HCT116 (cell line): ENCODE measurements at regions not wholly inside any gene's neighbourhood (a gene's known extent, or its start where the extent isn't known, plus 50 kb on each side); places are given as distances from the start of the nearest gene placed in this dataset.

Experiments
- ATAC-seq: fragments of 200-7000 bp; cut with Tn5 transposase; 2 replicates; pipeline ENCODE4 v1.9.1; 2020; ENCODE audit warnings: mild to moderate bottlenecking, moderate library complexity
- BruUV-seq: library from RNA; stranded (reverse); fragments of 400-500 nt; replicated peaks from 2 replicates; lab custom pipeline; 2021; lab: Mats Ljungman, UMichigan
- CTCF ChIA-PET: fragments of 300-600 bp; sonication (Branson Sonifier 250); formaldehyde crosslinking; loops from one replicate; lab custom pipeline; 2021; ENCODE audit warnings: antibody characterized with exemption; lab: Charles Lee
- POLR2A ChIA-PET: fragments of 300-600, 350-600 bp; sonication (Branson Sonifier 250); formaldehyde crosslinking; loops from one replicate; lab custom pipeline; 2021; ENCODE audit warnings: antibody characterized with exemption; lab: Charles Lee
- RAD21 ChIA-PET, 2 experiments: fragments of 300-600 bp; sonication (Branson Sonifier 250); formaldehyde crosslinking; loops; one replicate each; lab custom pipeline; 2023; ENCODE audit warnings: low total read pairs in 2 of 2; ENCODE audit not compliant: uncharacterized antibody in 2 of 2, unreplicated experiment in 2 of 2, low non-redundant PET in 1 of 2; lab: Charles Lee
- DNase-seq: peaks from one replicate; pipeline ENCODE4 v3.0.0-alpha.2; 2010; ENCODE audit warnings: low read depth, low spot score
- H2AFZ ChIP-seq: fragments of 200-600 bp; shearing (Covaris generic), sonication (generic); 2 replicates; pipeline ENCODE4 v1.6.1; 2017; ENCODE audit warnings: low read depth, mixed run types, mixed read lengths, antibody characterized with exemption, low read length; ENCODE audit not compliant: poor library complexity, severe bottlenecking
- H3K27ac ChIP-seq: 2 replicates; pipeline ENCODE4 v1.5.1; 2012; ENCODE audit warnings: low read depth, low read length
- H3K27me3 ChIP-seq: fragments of 200-600 bp; sonication (generic); 2 replicates; pipeline ENCODE4 v1.6.1; 2016; ENCODE audit warnings: mixed run types, low read length, mixed read lengths; ENCODE audit not compliant: insufficient read depth
- H3K36me3 ChIP-seq, 2 experiments: fragments of 200-500 bp in 1 of 2; fragments of 200-600 bp in 1 of 2; sonication (Bioruptor generic) in 1 of 2; sonication (generic) in 1 of 2; 2 replicates each; pipeline versions ENCODE4 v1.5.1 to v1.6.1; 2014 to 2016; ENCODE audit warnings: low read length in 2 of 2, inconsistent platforms in 1 of 2, mixed read lengths in 1 of 2, mixed run types in 1 of 2; ENCODE audit not compliant: insufficient read depth in 2 of 2, control insufficient read depth in 1 of 2
- H3K4me1 ChIP-seq, 2 experiments: fragments of 200-600 bp in 1 of 2; sonication (generic) in 1 of 2; 2 replicates each; pipeline versions ENCODE4 v1.5.1 to v1.6.1; 2012 to 2017; ENCODE audit warnings: low read length in 2 of 2, inconsistent platforms in 1 of 2, mild to moderate bottlenecking in 1 of 2, mixed read lengths in 1 of 2, mixed run types in 1 of 2, moderate library complexity in 1 of 2; ENCODE audit not compliant: insufficient read depth in 2 of 2, control insufficient read depth in 1 of 2
- H3K4me2 ChIP-seq: fragments of 200-600 bp; sonication (generic); 2 replicates; pipeline ENCODE4 v1.6.1; 2017; ENCODE audit warnings: mixed run types, low read length, mixed read lengths
- H3K4me3 ChIP-seq, 2 experiments: fragments of 200-600 bp in 1 of 2; sonication (generic) in 1 of 2; replicated peaks in 1 of 2; 2 replicates each; pipeline ENCODE4 v1.5.1; 2011 to 2016; ENCODE audit warnings: low read length in 2 of 2, control low read depth in 1 of 2, low read depth in 1 of 2, mild to moderate bottlenecking in 1 of 2, mixed read lengths in 1 of 2, mixed run types in 1 of 2
- H3K79me2 ChIP-seq: fragments of 200-600 bp; sonication (generic); 2 replicates; pipeline ENCODE4 v1.6.1; 2017; ENCODE audit warnings: mild to moderate bottlenecking, mixed run types, low read length, moderate library complexity, mixed read lengths; ENCODE audit not compliant: insufficient read depth
- H3K9ac ChIP-seq: fragments of 200-600 bp; sonication (generic); 2 replicates; pipeline ENCODE4 v1.6.1; 2016; ENCODE audit warnings: low read length, mixed read lengths
- H3K9me2 ChIP-seq: fragments of 200-600 bp; sonication (generic), shearing (Covaris generic); 2 replicates; pipeline ENCODE4 v1.6.1; 2017; ENCODE audit warnings: mixed run types, mild to moderate bottlenecking, moderate library complexity; ENCODE audit not compliant: insufficient read depth
- H3K9me3 ChIP-seq, 2 experiments: fragments of 200-500 bp in 1 of 2; fragments of 200-600 bp in 1 of 2; sonication (Bioruptor generic) in 1 of 2; sonication (generic) in 1 of 2; 2 replicates each; pipeline ENCODE4 v1.6.1; 2014 to 2017; ENCODE audit warnings: low read length in 2 of 2, mixed read lengths in 2 of 2, inconsistent platforms in 1 of 2, low read depth in 1 of 2, mild to moderate bottlenecking in 1 of 2, mixed run types in 1 of 2, moderate library complexity in 1 of 2; ENCODE audit not compliant: control insufficient read depth in 1 of 2, insufficient read depth in 1 of 2
- H4K20me1 ChIP-seq: fragments of 200-600 bp; sonication (generic), shearing (Covaris generic); 2 replicates; pipeline ENCODE4 v1.6.1; 2017; ENCODE audit warnings: mixed run types, mild to moderate bottlenecking, moderate library complexity; ENCODE audit not compliant: insufficient read depth
- CBX3 ChIP-seq: IDR thresholded peaks from 2 replicates; pipeline ENCODE4 v1.6.1; 2012; ENCODE audit warnings: low read depth
- CEBPB ChIP-seq: IDR thresholded peaks from 2 replicates; pipeline ENCODE4 v1.6.1; 2012; ENCODE audit warnings: low read depth
- EGR1 ChIP-seq: IDR thresholded peaks from 2 replicates; pipeline ENCODE4 v1.6.1; 2012; ENCODE audit warnings: low read depth
- ELF1 ChIP-seq: IDR thresholded peaks from 2 replicates; pipeline ENCODE4 v1.6.1; 2012; ENCODE audit warnings: low read depth, borderline replicate concordance
- EZH2phosphoT487 ChIP-seq: fragments of 200-600 bp; IDR thresholded peaks from 2 replicates; pipeline ENCODE4 v1.6.1; 2018; ENCODE audit warnings: antibody characterized with exemption, borderline replicate concordance
- FOSL1 ChIP-seq: IDR thresholded peaks from 2 replicates; pipeline ENCODE4 v1.6.1; 2012; ENCODE audit warnings: low read depth
- JUND ChIP-seq: IDR thresholded peaks from 2 replicates; pipeline ENCODE4 v1.6.1; 2012
- MAX ChIP-seq: IDR thresholded peaks from 2 replicates; pipeline ENCODE4 v1.6.1; 2012
- POLR2A ChIP-seq: IDR thresholded peaks from 2 replicates; pipeline ENCODE4 v1.7.0; 2011; ENCODE audit warnings: borderline replicate concordance; ENCODE audit not compliant: insufficient read depth, insufficient read length; ENCODE audit errors: extremely low read depth
- POLR2AphosphoS5 ChIP-seq: IDR thresholded peaks from 2 replicates; pipeline ENCODE4 v1.6.1; 2011; ENCODE audit warnings: mild to moderate bottlenecking, low read depth, low read length, moderate library complexity
- SIN3A ChIP-seq: IDR thresholded peaks from 2 replicates; pipeline ENCODE4 v1.6.1; 2012; ENCODE audit warnings: low read depth
- SP1 ChIP-seq: IDR thresholded peaks from 2 replicates; pipeline ENCODE4 v1.6.1; 2012; ENCODE audit warnings: low read depth
- SRF ChIP-seq: IDR thresholded peaks from 2 replicates; pipeline ENCODE4 v1.6.1; 2012; ENCODE audit warnings: low read depth
- TCF7L2 ChIP-seq: IDR thresholded peaks from 2 replicates; pipeline ENCODE4 v1.7.0; 2011; ENCODE audit warnings: borderline replicate concordance, inconsistent platforms; ENCODE audit not compliant: insufficient read depth, insufficient read length; ENCODE audit errors: extremely low read depth
- YY1 ChIP-seq: IDR thresholded peaks from 2 replicates; pipeline ENCODE4 v1.6.1; 2011; ENCODE audit warnings: low read length, low read depth, moderate library complexity, mild to moderate bottlenecking; ENCODE audit not compliant: insufficient replicate concordance; ENCODE audit errors: extremely low read depth
- ZBTB33 ChIP-seq: IDR thresholded peaks from 2 replicates; pipeline ENCODE4 v1.6.1; 2011; ENCODE audit warnings: mild to moderate bottlenecking, low read length, moderate library complexity; ENCODE audit not compliant: insufficient replicate concordance; ENCODE audit errors: extremely low read depth
- ZFX ChIP-seq: fragments of 450-650 bp; IDR thresholded peaks from 2 replicates; pipeline ENCODE4 v1.6.1; 2017
- ZNF274 ChIP-seq: fragments of 200-500 bp; sonication (Bioruptor generic); IDR thresholded peaks from 2 replicates; pipeline ENCODE4 v1.6.1; 2014; ENCODE audit warnings: mild to moderate bottlenecking, low read depth, low read length, inconsistent platforms
- intact Hi-C: fragments of 100-400 bp; cut with micrococcal nuclease; formaldehyde crosslinking; loops from 2 replicates; pipeline ENCODE4 v1.10.0; 2022

- Histone ChIP-seq H3K27ac (no peak overlapping the region), H4K20me1 (no peaks in the 10 kb centered on the region), H3K4me3 (no peak overlapping the region), H3K9me3 (no peaks in the 10 kb centered on the region), H3K27me3 (no peaks in the 10 kb centered on the region; the same call in 1 of the 2 replicates), H3K4me2 (no peak overlapping the region), H3K79me2 (no peaks in the 10 kb centered on the region), H3K9ac (no peak overlapping the region), H3K36me3 (no peaks in the 10 kb centered on the region), H2AFZ (no peak overlapping the region), H3K4me1 (peaks cover 0 to 11% of the 10 kb centered on the region in 2 experiments; a peak in 2 of 4 replicates), H3K9me2 (no peaks in the 10 kb centered on the region)
- POLR2A ChIA-PET, result no interaction called here
- RAD21 ChIA-PET, result no interaction called here
- BruUV-seq, result no TSS peak
- no peak for ATAC-seq
- TF ChIP-seq SRF (no peak), POLR2AphosphoS5 (no peak), POLR2A (no peak)
- DNase-seq, result no peak
- CTCF ChIA-PET, result no interaction called here
- intact Hi-C loops, result no loop called here
These were observed 264.4 kb upstream of the SIX2 start for GRCh38 chr2:45273412-45274249.

GRCh38 chr2:45272549-45273265 is 263.5 kb upstream of the SIX2 start:
- Histone ChIP-seq H3K9ac (no peak overlapping the region), H4K20me1 (no peaks in the 10 kb centered on the region), H3K79me2 (no peaks in the 10 kb centered on the region), H3K27ac (no peak overlapping the region), H3K36me3 (no peaks in the 10 kb centered on the region), H3K27me3 (no peaks in the 10 kb centered on the region; the same call in 1 of the 2 replicates), H3K4me1 (peaks cover 0 to 11% of the 10 kb centered on the region in 2 experiments; a peak in 2 of 4 replicates), H3K4me3 (no peak overlapping the region), H2AFZ (no peak overlapping the region), H3K4me2 (no peak overlapping the region), H3K9me3 (no peaks in the 10 kb centered on the region), H3K9me2 (no peaks in the 10 kb centered on the region)
- ChIA-PET CTCF (no interaction called here), RAD21 (no interaction called here), POLR2A (no interaction called here)
- DNase-seq (no peak), ATAC-seq (no peak)
- BruUV-seq, result no TSS peak
- intact Hi-C loops, result no loop called here
- TF ChIP-seq ELF1 (no peak), EGR1 (no peak), ZBTB33 (no peak), ZFX (no peak), ZNF274 (no peak), YY1 (no peak), FOSL1 (no peak), SP1 (no peak), SIN3A (no peak), CBX3 (no peak), MAX (no peak), CEBPB (no peak), TCF7L2 (no peak), EZH2phosphoT487 (no peak), JUND (no peak), SRF (no peak), POLR2AphosphoS5 (no peak)
